ENCODE measurements at regions not wholly inside any gene's neighbourhood (a gene's known extent, or its start where the extent isn't known, plus 50 kb on each side); places are given as distances from the start of the nearest gene placed in this dataset.
"Not testable (repeated sequence)": the region's sequence is repeated elsewhere in the genome, so short reads cannot be mapped to it uniquely, and the experiment has no call there.

DNA sequence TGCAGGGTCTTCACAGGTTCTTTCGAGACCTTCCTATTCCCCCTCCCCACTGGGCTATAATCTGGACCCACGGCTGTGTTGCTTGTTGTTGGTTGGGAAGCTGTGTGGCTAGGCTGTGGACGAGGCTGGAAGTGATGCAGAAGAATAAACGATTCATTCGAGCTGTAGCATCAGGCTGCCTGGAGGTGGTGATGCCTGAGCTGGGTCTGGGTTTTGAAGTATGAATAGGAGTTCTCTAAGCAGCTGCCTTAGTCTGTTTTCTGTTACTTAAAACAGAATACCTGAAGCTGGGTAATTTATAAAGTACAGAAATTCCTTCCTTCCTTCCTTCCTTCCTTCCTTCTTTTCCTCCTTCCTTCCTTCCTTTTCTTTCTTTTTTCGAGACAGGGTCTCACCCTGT is 126.5 kb upstream of the ZEB1 start:
- no peak for DNase-seq

- no peak for DNase-seq
These were observed 124.0 kb upstream of the ZEB1 start for GRCh38 chr10:31194986-31195385.

GRCh38 chr10:31197886-31198285 is 121.1 kb upstream of the ZEB1 start:
- DNase-seq, result no peak

GRCh38 chr10:31204090-31204489 is 114.9 kb upstream of the ZEB1 start:
- DNase-seq, result no peak

GRCh38 chr10:31207636-31208035 is 111.4 kb upstream of the ZEB1 start:
- no peak for DNase-seq

- no peak for DNase-seq
These were observed 109.5 kb upstream of the ZEB1 start for GRCh38 chr10:31209478-31209877.

GRCh38 chr10:31210190-31210589 is 108.8 kb upstream of the ZEB1 start:
- DNase-seq, result no peak

DNA sequence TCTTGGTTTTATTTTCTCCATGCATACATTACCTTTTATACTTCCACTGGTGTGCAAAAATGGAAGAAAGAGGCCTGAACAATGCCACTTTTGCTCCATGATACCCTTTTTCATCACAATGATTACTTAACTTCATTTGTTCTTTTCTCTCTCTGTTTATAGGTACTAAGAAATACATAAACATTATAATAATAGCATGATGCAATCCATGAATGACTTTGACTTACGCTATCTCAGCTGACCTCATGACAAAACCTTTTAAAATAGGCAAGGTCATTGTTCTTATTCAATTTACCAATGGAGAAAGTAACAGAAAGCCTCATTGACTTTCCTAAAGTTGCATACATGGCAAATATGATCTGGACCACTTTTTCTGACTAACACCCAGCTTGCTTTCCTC is 105.1 kb upstream of the ZEB1 start:
- no peak for DNase-seq

GRCh38 chr10:31215052-31215451 is 104.0 kb upstream of the ZEB1 start:
- no peak for DNase-seq

DNA sequence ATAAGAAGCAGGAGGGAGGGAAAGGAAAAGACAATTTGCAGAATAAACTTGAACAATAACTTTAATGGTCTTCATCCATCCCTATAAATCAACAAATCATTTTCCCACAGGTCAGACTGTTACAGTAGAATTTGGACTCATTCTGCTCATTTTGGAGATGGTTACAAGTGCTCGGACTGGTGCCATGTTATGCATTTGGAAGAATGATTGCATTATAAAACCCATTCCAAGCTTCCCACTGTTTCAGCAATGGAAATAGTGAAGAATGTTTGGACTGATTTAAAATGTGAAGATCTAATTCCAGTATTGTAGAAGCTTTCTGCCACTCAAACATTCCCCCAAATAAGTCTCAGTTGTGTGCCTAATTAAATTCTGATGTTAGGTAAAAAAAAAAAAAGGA is 99.7 kb upstream of the ZEB1 start:
- DNase-seq, result no peak

- DNase-seq, result not testable (repeated sequence)
These were observed 90.2 kb upstream of the ZEB1 start for GRCh38 chr10:31228780-31229179.

- DNase-seq, result no peak
These were observed 79.1 kb upstream of the ZEB1 start for GRCh38 chr10:31239961-31240360.

GRCh38 chr10:31242902-31243301 is 76.1 kb upstream of the ZEB1 start:
- peak; percentile 59 for DNase-seq

DNA sequence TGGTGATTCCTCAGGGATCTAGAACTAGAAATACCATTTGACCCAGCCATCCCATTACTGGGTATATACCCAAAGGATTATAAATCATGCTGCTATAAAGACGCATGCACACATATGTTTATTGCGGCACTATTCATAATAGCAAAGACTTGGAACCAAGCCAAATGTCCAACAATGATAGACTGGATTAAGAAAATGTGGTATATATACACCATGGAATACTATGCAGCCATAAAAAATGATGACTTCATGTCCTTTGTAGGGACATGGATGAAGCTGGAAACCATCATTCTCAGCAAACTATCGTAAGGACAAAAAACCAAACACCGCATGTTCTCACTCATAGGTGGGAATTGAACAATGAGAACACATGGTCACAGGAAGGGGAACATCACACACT is 67.9 kb upstream of the ZEB1 start:
- not testable (repeated sequence) for DNase-seq

- no peak for DNase-seq
These were observed 65.8 kb upstream of the ZEB1 start for GRCh38 chr10:31253237-31253636.

GRCh38 chr10:31261511-31262311 is 57.3 kb upstream of the ZEB1 start:
- no peak for DNase-seq

GRCh38 chr10:31262672-31263071 is 56.3 kb upstream of the ZEB1 start:
- DNase-seq, result no peak

DNA sequence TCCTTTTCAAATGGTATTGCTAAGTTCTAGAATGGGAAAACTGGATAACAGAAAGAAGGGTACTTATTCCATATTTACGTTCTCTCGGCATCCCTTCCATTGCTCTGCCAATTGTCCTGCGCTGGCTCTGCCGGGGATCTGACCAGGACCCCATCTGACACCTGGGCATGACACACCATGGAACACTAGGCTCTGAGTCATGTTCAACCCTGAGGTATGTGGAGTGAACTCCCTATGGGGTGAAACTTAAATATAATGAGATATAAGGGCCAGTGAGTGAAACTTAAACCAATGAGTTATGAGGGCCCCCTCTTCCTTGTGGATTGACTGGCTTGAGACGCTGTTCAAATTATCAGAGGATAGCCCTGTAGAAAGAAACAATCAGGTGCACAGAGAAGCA is 55.1 kb upstream of the ZEB1 start:
- DNase-seq, result no peak

GRCh38 chr10:31268444-31269303 is 50.3 kb upstream of the ZEB1 start:
- DNase-seq, result no peak
